ENCODE measurements at regions not wholly inside any gene's neighbourhood (a gene's known extent, or its start where the extent isn't known, plus 50 kb on each side); places are given as distances from the start of the nearest gene placed in this dataset.

DNA sequence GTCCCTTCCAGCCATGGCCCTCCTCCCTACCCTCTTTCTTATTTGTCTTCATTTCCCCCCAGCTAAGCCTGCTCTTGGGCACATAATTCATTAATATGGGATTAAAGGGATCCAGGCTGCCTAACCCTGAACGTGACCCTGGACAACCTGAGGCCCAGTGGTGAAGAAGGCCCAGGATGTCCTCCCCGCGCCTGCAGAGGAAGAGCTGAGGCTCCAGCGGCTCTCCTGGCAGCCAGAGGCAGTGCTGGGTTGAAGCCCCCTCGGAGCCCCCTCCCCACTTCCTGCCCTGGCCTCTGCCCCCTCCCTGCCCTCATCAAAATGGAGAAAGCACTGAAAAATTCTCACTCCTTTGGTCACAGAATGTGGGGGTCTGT lies 96.5 kb upstream of the ATP2B2 start:
- no peak for TF ChIP-seq POLR2A (IDR thresholded peaks at IDR 0.05; ENCODE audit: borderline replicate concordance, extremely low read depth, insufficient read depth, insufficient read length)
- TF ChIP-seq, protein P1, sequence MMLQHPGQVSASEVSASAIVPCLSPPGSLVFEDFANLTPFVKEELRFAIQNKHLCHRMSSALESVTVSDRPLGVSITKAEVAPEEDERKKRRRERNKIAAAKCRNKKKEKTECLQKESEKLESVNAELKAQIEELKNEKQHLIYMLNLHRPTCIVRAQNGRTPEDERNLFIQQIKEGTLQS (IDR thresholded peaks at IDR 0.05), result no peak
- TF ChIP-seq, protein P2, sequence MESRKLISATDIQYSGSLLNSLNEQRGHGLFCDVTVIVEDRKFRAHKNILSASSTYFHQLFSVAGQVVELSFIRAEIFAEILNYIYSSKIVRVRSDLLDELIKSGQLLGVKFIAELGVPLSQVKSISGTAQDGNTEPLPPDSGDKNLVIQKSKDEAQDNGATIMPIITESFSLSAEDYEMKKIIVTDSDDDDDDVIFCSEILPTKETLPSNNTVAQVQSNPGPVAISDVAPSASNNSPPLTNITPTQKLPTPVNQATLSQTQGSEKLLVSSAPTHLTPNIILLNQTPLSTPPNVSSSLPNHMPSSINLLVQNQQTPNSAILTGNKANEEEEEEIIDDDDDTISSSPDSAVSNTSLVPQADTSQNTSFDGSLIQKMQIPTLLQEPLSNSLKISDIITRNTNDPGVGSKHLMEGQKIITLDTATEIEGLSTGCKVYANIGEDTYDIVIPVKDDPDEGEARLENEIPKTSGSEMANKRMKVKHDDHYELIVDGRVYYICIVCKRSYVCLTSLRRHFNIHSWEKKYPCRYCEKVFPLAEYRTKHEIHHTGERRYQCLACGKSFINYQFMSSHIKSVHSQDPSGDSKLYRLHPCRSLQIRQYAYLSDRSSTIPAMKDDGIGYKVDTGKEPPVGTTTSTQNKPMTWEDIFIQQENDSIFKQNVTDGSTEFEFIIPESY (IDR thresholded peaks at IDR 0.05; ENCODE audit: extremely low read depth, insufficient replicate concordance, low read length), result no peak
- TF ChIP-seq, protein P3, sequence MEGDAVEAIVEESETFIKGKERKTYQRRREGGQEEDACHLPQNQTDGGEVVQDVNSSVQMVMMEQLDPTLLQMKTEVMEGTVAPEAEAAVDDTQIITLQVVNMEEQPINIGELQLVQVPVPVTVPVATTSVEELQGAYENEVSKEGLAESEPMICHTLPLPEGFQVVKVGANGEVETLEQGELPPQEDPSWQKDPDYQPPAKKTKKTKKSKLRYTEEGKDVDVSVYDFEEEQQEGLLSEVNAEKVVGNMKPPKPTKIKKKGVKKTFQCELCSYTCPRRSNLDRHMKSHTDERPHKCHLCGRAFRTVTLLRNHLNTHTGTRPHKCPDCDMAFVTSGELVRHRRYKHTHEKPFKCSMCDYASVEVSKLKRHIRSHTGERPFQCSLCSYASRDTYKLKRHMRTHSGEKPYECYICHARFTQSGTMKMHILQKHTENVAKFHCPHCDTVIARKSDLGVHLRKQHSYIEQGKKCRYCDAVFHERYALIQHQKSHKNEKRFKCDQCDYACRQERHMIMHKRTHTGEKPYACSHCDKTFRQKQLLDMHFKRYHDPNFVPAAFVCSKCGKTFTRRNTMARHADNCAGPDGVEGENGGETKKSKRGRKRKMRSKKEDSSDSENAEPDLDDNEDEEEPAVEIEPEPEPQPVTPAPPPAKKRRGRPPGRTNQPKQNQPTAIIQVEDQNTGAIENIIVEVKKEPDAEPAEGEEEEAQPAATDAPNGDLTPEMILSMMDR (IDR thresholded peaks at IDR 0.05 in 2 of 3, conservative IDR thresholded peaks at IDR 0.05 in 1 of 3; ENCODE audit: borderline replicate concordance in 1 of 3, insufficient read depth in 1 of 3, low read depth in 2 of 3, low read length in 2 of 3), result no peak
- TF ChIP-seq FOSL1 (IDR thresholded peaks at IDR 0.05; ENCODE audit: low read depth), result no peak
- TF ChIP-seq POLR2AphosphoS5 (IDR thresholded peaks at IDR 0.05; ENCODE audit: low read depth, low read length), result no peak
- TF ChIP-seq ZNF274 (IDR thresholded peaks at IDR 0.05; ENCODE audit: low read depth, low read length), result no peak
- TF ChIP-seq EZH2 (IDR thresholded peaks at IDR 0.05), result no peak
- TF ChIP-seq EZH2phosphoT487 (IDR thresholded peaks at IDR 0.05; ENCODE audit: borderline replicate concordance), result no peak
- no peak for TF ChIP-seq SIN3A (IDR thresholded peaks at IDR 0.05; ENCODE audit: low read depth)
- TF ChIP-seq SP1 (IDR thresholded peaks at IDR 0.05; ENCODE audit: low read depth), result no peak
- TF ChIP-seq JUND (IDR thresholded peaks at IDR 0.05), result no peak
- no peak for TF ChIP-seq YY1 (IDR thresholded peaks at IDR 0.05; ENCODE audit: extremely low read depth, insufficient replicate concordance, low read depth, low read length)

Measured in HCT116 (cell line).